ENCODE measurements at regions not wholly inside any gene's neighbourhood (a gene's known extent, or its start where the extent isn't known, plus 50 kb on each side); places are given as distances from the start of the nearest gene placed in this dataset.

- DNase-seq: no peak
Measured at GRCh38 chr2:173419506-173419905, 64.8 kb downstream of the CDCA7 start.

- no peak for DNase-seq
Measured at GRCh38 chr2:173424886-173425285, 70.2 kb downstream of the CDCA7 start.

GRCh38 chr2:173427887-173428668 is 73.4 kb downstream of the CDCA7 start:
- DNase-seq: peak; percentile 14

GRCh38 chr2:173431191-173431590 is 76.5 kb downstream of the CDCA7 start:
- peak; percentile 17 for DNase-seq

GRCh38 chr2:173432049-173432754 is 77.5 kb downstream of the CDCA7 start:
- no peak for DNase-seq

- no peak for DNase-seq
Measured at GRCh38 chr2:173434762-173435569, 80.3 kb downstream of the CDCA7 start.

- DNase-seq: no peak
Measured at GRCh38 chr2:173435574-173435973, 80.9 kb downstream of the CDCA7 start.

- no peak for DNase-seq
Measured at GRCh38 chr2:173436088-173436487, 81.4 kb downstream of the CDCA7 start.

- DNase-seq: no peak
Measured at GRCh38 chr2:173441222-173441621, 86.5 kb downstream of the CDCA7 start.

- DNase-seq: no peak
Measured at GRCh38 chr2:173442542-173442941, 87.9 kb downstream of the CDCA7 start.

GRCh38 chr2:173446722-173447121 is 92.0 kb downstream of the CDCA7 start:
- DNase-seq: no peak

GRCh38 chr2:173448938-173449471 is 94.3 kb downstream of the CDCA7 start:
- peak; percentile 99 for DNase-seq

- no peak for DNase-seq
Measured at GRCh38 chr2:173451118-173451517, 96.4 kb downstream of the CDCA7 start.

- DNase-seq: no peak
Measured at GRCh38 chr2:173451941-173452340, 97.3 kb downstream of the CDCA7 start.

- DNase-seq: no peak
Measured at GRCh38 chr2:173452416-173452815, 97.7 kb downstream of the CDCA7 start.

GRCh38 chr2:173456960-173457359 is 102.3 kb downstream of the CDCA7 start:
- no peak for DNase-seq

GRCh38 chr2:173457366-173457765 is 102.7 kb downstream of the CDCA7 start:
- no peak for DNase-seq

GRCh38 chr2:173458991-173459780 is 104.5 kb downstream of the CDCA7 start:
- no peak for DNase-seq

GRCh38 chr2:173462892-173463840 is 108.5 kb downstream of the CDCA7 start:
- peak; percentile 65 for DNase-seq

- no peak for DNase-seq
Measured at GRCh38 chr2:173463846-173464245, 109.2 kb downstream of the CDCA7 start.

- DNase-seq: no peak
Measured at GRCh38 chr2:173467751-173468150, 113.1 kb downstream of the CDCA7 start.
